Common myeloid progenitor, CD34-positive (primary cell): ENCODE measurements at regions not wholly inside any gene's neighbourhood (a gene's known extent, or its start where the extent isn't known, plus 50 kb on each side); places are given as distances from the start of the nearest gene placed in this dataset.

Source experiments
- CTCF ChIA-PET: fragments of 350-600 bp; sonication (Branson Sonifier 250); formaldehyde crosslinking; loops from one replicate; lab custom pipeline; 2021; ENCODE audit warnings: antibody characterized with exemption; lab: Charles Lee
- POLR2A ChIA-PET: fragments of 350-600 bp; sonication (Branson Sonifier 250); formaldehyde crosslinking; loops from one replicate; lab custom pipeline; 2021; ENCODE audit warnings: antibody characterized with exemption; lab: Charles Lee
- DNase-seq, 3 donors: peaks; one replicate each; pipeline versions ENCODE4 v3.0.0 to v3.0.0-alpha.2; 2013
- H3K27ac ChIP-seq, 2 experiments: 1 replicate in 1 of 2; 2 replicates in 1 of 2; pipeline ENCODE4 v1.7.0; 2013; ENCODE audit warnings: inconsistent platforms in 2 of 2, low read length in 2 of 2, mild to moderate bottlenecking in 2 of 2, low read depth in 1 of 2, moderate library complexity in 1 of 2; ENCODE audit not compliant: severe bottlenecking in 2 of 2, insufficient read depth in 1 of 2, poor library complexity in 1 of 2
- H3K27me3 ChIP-seq, 5 experiments: replicated peaks in 2 of 5; 1 replicate in 3 of 5; 2 replicates in 2 of 5; pipeline versions ENCODE4 v1.6.1 to v1.7.0; 2013; ENCODE audit warnings: low read length in 4 of 5, mild to moderate bottlenecking in 2 of 5, moderate library complexity in 2 of 5, inconsistent platforms in 1 of 5; ENCODE audit not compliant: insufficient read depth in 5 of 5, control insufficient read depth in 4 of 5
- H3K36me3 ChIP-seq, 4 experiments: 1 replicate in 2 of 4; 2 replicates in 2 of 4; pipeline versions ENCODE4 v1.6.1 to v1.7.0; 2013; ENCODE audit warnings: low read length in 3 of 4, control low read depth in 1 of 4, mild to moderate bottlenecking in 1 of 4; ENCODE audit not compliant: control insufficient read depth in 4 of 4, insufficient read depth in 4 of 4
- H3K4me1 ChIP-seq, 4 experiments: 1 replicate in 3 of 4; 2 replicates in 1 of 4; pipeline versions ENCODE4 v1.6.1 to v1.7.1; 2013; ENCODE audit warnings: low read length in 3 of 4, mild to moderate bottlenecking in 3 of 4, control low read depth in 1 of 4, inconsistent platforms in 1 of 4, moderate library complexity in 1 of 4; ENCODE audit not compliant: control insufficient read depth in 4 of 4, insufficient read depth in 4 of 4; ENCODE audit errors: control extremely low read depth in 1 of 4
- H3K4me3 ChIP-seq, 7 experiments: 1 replicate in 4 of 7; 2 replicates in 3 of 7; pipeline versions ENCODE4 v1.5.1 to v1.7.0; 2013; ENCODE audit warnings: mild to moderate bottlenecking in 7 of 7, low read length in 6 of 7, moderate library complexity in 6 of 7, inconsistent platforms in 2 of 7, low read depth in 2 of 7, control low read depth in 1 of 7; ENCODE audit not compliant: insufficient read depth in 4 of 7, control insufficient read depth in 1 of 7; ENCODE audit errors: extremely low read depth in 1 of 7
- H3K9me3 ChIP-seq, 5 experiments: 1 replicate in 4 of 5; 2 replicates in 1 of 5; pipeline versions ENCODE4 v1.6.1 to v1.7.1; 2013; ENCODE audit warnings: low read length in 4 of 5, mild to moderate bottlenecking in 2 of 5, inconsistent platforms in 1 of 5, low read depth in 1 of 5, moderate library complexity in 1 of 5; ENCODE audit not compliant: control insufficient read depth in 4 of 5, insufficient read depth in 2 of 5; ENCODE audit errors: control extremely low read depth in 1 of 5
- WGBS: methylation state at CpG from one replicate; pipeline ENCODE4 v1.1.5; 2013; ENCODE audit not compliant: insufficient coverage; 5-methylcytosine and 5-hydroxymethylcytosine counted together

DNA sequence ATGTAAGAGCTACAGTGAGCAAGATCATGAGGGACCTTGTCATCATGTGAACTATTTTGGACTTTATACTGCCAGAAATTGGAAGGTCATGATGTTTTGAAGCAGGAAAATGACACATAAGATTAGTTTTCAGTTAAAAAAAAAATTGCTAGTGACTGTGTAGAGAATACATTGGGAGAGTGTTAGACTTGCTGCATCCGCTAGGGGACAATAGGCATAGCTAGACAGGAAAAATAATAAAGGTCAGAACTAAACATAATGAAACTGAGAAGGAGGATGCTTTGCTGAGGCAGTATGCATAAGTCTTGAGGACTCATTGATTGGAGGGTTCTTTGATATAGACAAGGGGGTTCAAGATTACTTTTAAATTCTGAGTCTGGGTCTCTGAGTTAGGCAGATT is 275.8 kb upstream of the KCNH8 start:
- Histone ChIP-seq H3K4me1 (no peaks in the 10 kb centered on the region), H3K27me3 (no peaks in the 10 kb centered on the region), H3K4me3 (no peak overlapping the region), H3K27ac (no peak overlapping the region), H3K9me3 (peaks cover 0 to 3% (median 0%) of the 10 kb centered on the region in 5 experiments), H3K36me3 (no peaks in the 10 kb centered on the region)
- ChIA-PET CTCF (no interaction called here), POLR2A (no interaction called here)
- whole genome bisulfite sequencing = 100% methylated on average over 1 of the region's 1 CpG
- DNase-seq = no peak

- H3K36me3 ChIP-seq = no peaks in the 10 kb centered on the region
- H3K27me3 ChIP-seq = no peaks in the 10 kb centered on the region
- H3K9me3 ChIP-seq = peaks cover 0 to 3% (median 0%) of the 10 kb centered on the region in 5 experiments
- H3K27ac ChIP-seq = no peak overlapping the region
- WGBS = no CpG with 5 or more reads among the region's 2 CpGs
- ChIA-PET POLR2A (no interaction called here), CTCF (no interaction called here)
- H3K4me3 ChIP-seq = no peak overlapping the region
- no peak for DNase-seq
- no peaks in the 10 kb centered on the region for H3K4me1 ChIP-seq
Measured at GRCh38 chr3:18870642-18871041, 277.7 kb upstream of the KCNH8 start.

DNA sequence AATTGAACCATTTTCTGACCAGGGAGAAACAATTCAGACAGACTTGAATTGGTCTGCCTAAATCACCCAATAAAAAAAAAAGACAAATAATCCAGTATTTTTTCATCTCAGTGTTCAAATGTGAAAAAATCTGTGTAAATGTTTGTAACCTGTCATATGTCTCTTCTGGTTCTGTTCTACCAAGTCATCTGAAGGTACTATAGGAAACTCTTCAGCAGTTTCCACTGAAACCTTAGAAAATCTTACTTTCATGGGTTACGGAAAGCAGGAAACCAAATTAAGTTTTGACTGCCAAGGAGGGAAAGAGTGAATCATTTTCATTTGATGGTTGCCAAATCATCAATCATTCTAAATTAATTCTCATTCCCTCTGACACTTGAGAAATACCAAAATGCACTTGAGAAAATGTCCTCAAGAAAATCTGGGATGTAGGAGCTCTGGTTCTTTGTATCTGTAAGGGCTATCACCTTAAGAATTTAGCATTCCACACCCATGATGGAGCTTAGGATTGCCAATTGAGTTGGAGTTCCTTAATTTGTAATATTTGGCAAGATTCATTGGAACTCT is 278.2 kb upstream of the KCNH8 start:
- ChIA-PET POLR2A (no interaction called here), CTCF (no interaction called here)
- WGBS = 83% methylated on average over 1 of the region's 1 CpG
- no peaks in the 10 kb centered on the region for H3K4me1 ChIP-seq
- H3K9me3 ChIP-seq = peaks cover 0 to 3% (median 0%) of the 10 kb centered on the region in 5 experiments
- no peak for DNase-seq
- H3K4me3 ChIP-seq = no peak overlapping the region
- no peaks in the 10 kb centered on the region for H3K27me3 ChIP-seq
- no peak overlapping the region for H3K27ac ChIP-seq
- no peaks in the 10 kb centered on the region for H3K36me3 ChIP-seq

- no peaks in the 10 kb centered on the region for H3K27me3 ChIP-seq
- 100% methylated on average over 4 of the region's 4 CpGs for WGBS
- no peak overlapping the region for H3K4me3 ChIP-seq
- H3K27ac ChIP-seq = no peak overlapping the region
- DNase-seq = no peak
- H3K36me3 ChIP-seq = no peaks in the 10 kb centered on the region
- H3K4me1 ChIP-seq = no peaks in the 10 kb centered on the region
- ChIA-PET POLR2A (no interaction called here), CTCF (interaction anchor here (1.3 kb wide), 1 partner anchor 22 kb away, joined by 3 read pairs; no protein-coding TSS in a partner anchor)
- peaks cover 0 to 3% (median 0%) of the 10 kb centered on the region in 5 experiments for H3K9me3 ChIP-seq
Measured at GRCh38 chr3:18868911-18869689, 279.2 kb upstream of the KCNH8 start.

DNA sequence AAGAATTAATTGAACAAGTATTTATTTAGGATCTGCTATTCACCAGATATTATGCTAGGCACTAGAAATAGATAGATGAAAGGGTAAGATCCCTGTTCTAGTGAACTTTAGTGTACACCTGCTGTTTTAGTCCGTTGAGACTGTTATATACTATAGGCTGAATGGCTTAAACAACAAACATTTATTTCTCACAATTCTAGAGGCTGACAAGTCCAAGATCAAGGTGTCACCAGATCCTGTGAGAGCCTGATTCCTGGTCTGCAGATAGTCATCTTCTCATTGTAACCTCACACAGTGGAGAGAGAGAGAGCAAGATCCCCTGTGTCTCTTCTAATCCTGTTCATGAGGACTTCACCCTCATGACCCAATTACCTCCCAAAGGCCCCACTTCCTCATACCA is 281.4 kb upstream of the KCNH8 start:
- CTCF ChIA-PET = no interaction called here
- H3K4me1 ChIP-seq = no peaks in the 10 kb centered on the region
- no peaks in the 10 kb centered on the region for H3K27me3 ChIP-seq
- peaks cover 0 to under 1% (median 0%) of the 10 kb centered on the region in 5 experiments for H3K9me3 ChIP-seq
- H3K36me3 ChIP-seq = no peaks in the 10 kb centered on the region
- H3K4me3 ChIP-seq = no peak overlapping the region
- H3K27ac ChIP-seq = no peak overlapping the region
- POLR2A ChIA-PET = no interaction called here
- no CpG with 5 or more reads among the region's 1 CpG for WGBS
- no peak for DNase-seq

DNA sequence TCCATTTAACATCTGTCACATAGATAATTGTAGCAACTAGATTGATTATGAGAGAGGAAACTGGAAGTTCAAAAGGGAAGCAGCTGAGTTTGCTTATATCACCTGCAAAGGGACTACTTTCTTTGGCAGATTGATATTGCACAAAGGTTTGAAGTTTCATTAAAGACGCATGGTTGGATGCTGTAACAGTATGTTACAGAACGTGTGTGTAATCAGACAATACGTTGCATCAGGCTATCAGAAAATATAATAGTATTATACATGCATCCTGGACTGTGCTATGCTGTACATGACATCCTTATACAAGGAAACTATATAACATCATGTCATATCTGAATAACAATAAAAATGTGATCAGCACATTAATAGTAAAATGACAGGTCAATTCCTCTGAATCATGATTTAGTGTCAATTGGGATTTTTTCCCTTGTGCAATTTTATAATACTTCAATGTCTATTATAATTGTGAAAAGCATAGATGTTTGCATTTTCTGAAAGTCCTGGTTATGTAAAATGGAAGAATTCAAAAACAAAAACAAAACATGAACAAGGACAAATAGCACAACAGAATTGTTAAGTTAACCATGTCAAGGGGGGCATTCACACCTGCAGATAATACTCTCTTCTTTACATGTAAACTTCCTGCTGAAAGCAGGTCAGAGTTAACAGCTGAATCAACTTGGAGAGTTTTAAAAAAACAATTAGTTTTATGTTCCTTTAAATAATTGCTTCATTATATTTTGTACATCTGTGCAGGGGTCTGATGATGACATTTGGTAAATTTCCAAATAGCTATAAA is 283.2 kb upstream of the KCNH8 start:
- Histone ChIP-seq H3K27ac (no peak overlapping the region), H3K4me1 (no peaks in the 10 kb centered on the region), H3K4me3 (no peak overlapping the region), H3K27me3 (no peaks in the 10 kb centered on the region), H3K36me3 (no peaks in the 10 kb centered on the region), H3K9me3 (no peaks in the 10 kb centered on the region)
- CTCF ChIA-PET = interaction anchor here (1.8 kb wide), 1 partner anchor 18 kb away, joined by 7 read pairs; no protein-coding TSS in a partner anchor
- POLR2A ChIA-PET = no interaction called here
- no CpG with 5 or more reads among the region's 3 CpGs for WGBS
- no peak for DNase-seq

- CTCF ChIA-PET = no interaction called here
- H3K36me3 ChIP-seq = no peaks in the 10 kb centered on the region
- 100% methylated on average over 1 of the region's 2 CpGs for WGBS
Measured at GRCh38 chr3:18862077-18862476, 286.2 kb upstream of the KCNH8 start.

More at GRCh38 chr3:18862077-18862476, 286.2 kb upstream of the KCNH8 start:
- DNase-seq = no peak
- Histone ChIP-seq H3K4me1 (no peaks in the 10 kb centered on the region), H3K9me3 (no peaks in the 10 kb centered on the region), H3K27ac (no peak overlapping the region), H3K4me3 (no peak overlapping the region), H3K27me3 (no peaks in the 10 kb centered on the region)
- POLR2A ChIA-PET = no interaction called here
